ENCODE measurements at regions not wholly inside any gene's neighbourhood (a gene's known extent, or its start where the extent isn't known, plus 50 kb on each side); places are given as distances from the start of the nearest gene placed in this dataset.

- TF ChIP-seq CTCF (IDR thresholded peaks at IDR 0.05) (no peak), POLR2A (IDR thresholded peaks at IDR 0.05) (no peak)
Observed at GRCh38 chr12:4112734-4113325, 160.7 kb upstream of the CCND2 start.

All from uterus (tissue), 2 donors.